HG03469 (cell line): ENCODE measurements at regions not wholly inside any gene's neighbourhood (a gene's known extent, or its start where the extent isn't known, plus 50 kb on each side); places are given as distances from the start of the nearest gene placed in this dataset.
"Not testable (repeated sequence)": the region's sequence is repeated elsewhere in the genome, so short reads cannot be mapped to it uniquely, and the experiment has no call there.

Experiments used
- ATAC-seq: cut with Tn5 transposase; IDR thresholded peaks from one replicate; pipeline ENCODE4 v1.9.1; 2021; ENCODE audit warnings: mild to moderate bottlenecking, moderate library complexity, moderate number of reproducible peaks; ENCODE audit not compliant: unreplicated experiment

GRCh38 chr6:1230689-1231605 lies 81.0 kb upstream of the FOXQ1 start:
- no peak for ATAC-seq

- no peak for ATAC-seq
Observed at GRCh38 chr6:1230281-1230680, 81.6 kb upstream of the FOXQ1 start.

GRCh38 chr6:1229808-1230207 lies 82.1 kb upstream of the FOXQ1 start:
- ATAC-seq, result no peak

GRCh38 chr6:1229301-1229700 lies 82.6 kb upstream of the FOXQ1 start:
- ATAC-seq, result no peak

- ATAC-seq, result no peak
Observed at GRCh38 chr6:1228754-1229191, 83.1 kb upstream of the FOXQ1 start.

GRCh38 chr6:1227935-1228753 lies 83.8 kb upstream of the FOXQ1 start:
- no peak for ATAC-seq

GRCh38 chr6:1227600-1227934 lies 84.3 kb upstream of the FOXQ1 start:
- no peak for ATAC-seq

- no peak for ATAC-seq
Observed at GRCh38 chr6:1226277-1227099, 85.4 kb upstream of the FOXQ1 start.

- no peak for ATAC-seq
Observed at GRCh38 chr6:1224514-1224913, 87.4 kb upstream of the FOXQ1 start.

GRCh38 chr6:1222728-1223595 lies 88.9 kb upstream of the FOXQ1 start:
- no peak for ATAC-seq

- no peak for ATAC-seq
Observed at GRCh38 chr6:1217396-1217795, 94.5 kb upstream of the FOXQ1 start.

GRCh38 chr6:1216488-1216974 lies 95.4 kb upstream of the FOXQ1 start:
- ATAC-seq, result no peak

- ATAC-seq, result no peak
Observed at GRCh38 chr6:1215884-1216487, 95.9 kb upstream of the FOXQ1 start.

GRCh38 chr6:1215023-1215422 lies 96.9 kb upstream of the FOXQ1 start:
- no peak for ATAC-seq

GRCh38 chr6:1212919-1213318 lies 99.0 kb upstream of the FOXQ1 start:
- no peak for ATAC-seq

- ATAC-seq, result not testable (repeated sequence)
Observed at GRCh38 chr6:1212138-1212537, 99.8 kb upstream of the FOXQ1 start.

- not testable (repeated sequence) for ATAC-seq
Observed at GRCh38 chr6:1210631-1211030, 101.3 kb upstream of the FOXQ1 start.

GRCh38 chr6:1208876-1209275 lies 103.0 kb upstream of the FOXQ1 start:
- ATAC-seq, result no peak

- no peak for ATAC-seq
Observed at GRCh38 chr6:1203546-1203945, 108.4 kb upstream of the FOXQ1 start.

GRCh38 chr6:1202201-1202600 lies 109.7 kb upstream of the FOXQ1 start:
- ATAC-seq, result no peak
